HCT116 (cell line): ENCODE measurements at regions not wholly inside any gene's neighbourhood (a gene's known extent, or its start where the extent isn't known, plus 50 kb on each side); places are given as distances from the start of the nearest gene placed in this dataset.

Source experiments
- ATAC-seq: fragments of 200-7000 bp; cut with Tn5 transposase; 2 replicates; pipeline ENCODE4 v1.9.1; 2020; ENCODE audit warnings: mild to moderate bottlenecking, moderate library complexity
- BruUV-seq: library from RNA; stranded (reverse); fragments of 400-500 nt; replicated peaks from 2 replicates; lab custom pipeline; 2021; lab: Mats Ljungman, UMichigan
- CTCF ChIA-PET: fragments of 300-600 bp; sonication (Branson Sonifier 250); formaldehyde crosslinking; loops from one replicate; lab custom pipeline; 2021; ENCODE audit warnings: antibody characterized with exemption; lab: Charles Lee
- POLR2A ChIA-PET: fragments of 300-600, 350-600 bp; sonication (Branson Sonifier 250); formaldehyde crosslinking; loops from one replicate; lab custom pipeline; 2021; ENCODE audit warnings: antibody characterized with exemption; lab: Charles Lee
- RAD21 ChIA-PET, 2 experiments: fragments of 300-600 bp; sonication (Branson Sonifier 250); formaldehyde crosslinking; loops; one replicate each; lab custom pipeline; 2023; ENCODE audit warnings: low total read pairs in 2 of 2; ENCODE audit not compliant: uncharacterized antibody in 2 of 2, unreplicated experiment in 2 of 2, low non-redundant PET in 1 of 2; lab: Charles Lee
- DNase-seq: peaks from one replicate; pipeline ENCODE4 v3.0.0-alpha.2; 2010; ENCODE audit warnings: low read depth, low spot score
- H2AFZ ChIP-seq: fragments of 200-600 bp; shearing (Covaris generic), sonication (generic); 2 replicates; pipeline ENCODE4 v1.6.1; 2017; ENCODE audit warnings: low read depth, mixed run types, mixed read lengths, antibody characterized with exemption, low read length; ENCODE audit not compliant: poor library complexity, severe bottlenecking
- H3K27ac ChIP-seq: 2 replicates; pipeline ENCODE4 v1.5.1; 2012; ENCODE audit warnings: low read depth, low read length
- H3K27me3 ChIP-seq: fragments of 200-600 bp; sonication (generic); 2 replicates; pipeline ENCODE4 v1.6.1; 2016; ENCODE audit warnings: mixed run types, low read length, mixed read lengths; ENCODE audit not compliant: insufficient read depth
- H3K36me3 ChIP-seq, 2 experiments: fragments of 200-500 bp in 1 of 2; fragments of 200-600 bp in 1 of 2; sonication (Bioruptor generic) in 1 of 2; sonication (generic) in 1 of 2; 2 replicates each; pipeline versions ENCODE4 v1.5.1 to v1.6.1; 2014 to 2016; ENCODE audit warnings: low read length in 2 of 2, inconsistent platforms in 1 of 2, mixed read lengths in 1 of 2, mixed run types in 1 of 2; ENCODE audit not compliant: insufficient read depth in 2 of 2, control insufficient read depth in 1 of 2
- H3K4me1 ChIP-seq, 2 experiments: fragments of 200-600 bp in 1 of 2; sonication (generic) in 1 of 2; 2 replicates each; pipeline versions ENCODE4 v1.5.1 to v1.6.1; 2012 to 2017; ENCODE audit warnings: low read length in 2 of 2, inconsistent platforms in 1 of 2, mild to moderate bottlenecking in 1 of 2, mixed read lengths in 1 of 2, mixed run types in 1 of 2, moderate library complexity in 1 of 2; ENCODE audit not compliant: insufficient read depth in 2 of 2, control insufficient read depth in 1 of 2
- H3K4me2 ChIP-seq: fragments of 200-600 bp; sonication (generic); 2 replicates; pipeline ENCODE4 v1.6.1; 2017; ENCODE audit warnings: mixed run types, low read length, mixed read lengths
- H3K4me3 ChIP-seq, 2 experiments: fragments of 200-600 bp in 1 of 2; sonication (generic) in 1 of 2; replicated peaks in 1 of 2; 2 replicates each; pipeline ENCODE4 v1.5.1; 2011 to 2016; ENCODE audit warnings: low read length in 2 of 2, control low read depth in 1 of 2, low read depth in 1 of 2, mild to moderate bottlenecking in 1 of 2, mixed read lengths in 1 of 2, mixed run types in 1 of 2
- H3K79me2 ChIP-seq: fragments of 200-600 bp; sonication (generic); 2 replicates; pipeline ENCODE4 v1.6.1; 2017; ENCODE audit warnings: mild to moderate bottlenecking, mixed run types, low read length, moderate library complexity, mixed read lengths; ENCODE audit not compliant: insufficient read depth
- H3K9ac ChIP-seq: fragments of 200-600 bp; sonication (generic); 2 replicates; pipeline ENCODE4 v1.6.1; 2016; ENCODE audit warnings: low read length, mixed read lengths
- H3K9me2 ChIP-seq: fragments of 200-600 bp; sonication (generic), shearing (Covaris generic); 2 replicates; pipeline ENCODE4 v1.6.1; 2017; ENCODE audit warnings: mixed run types, mild to moderate bottlenecking, moderate library complexity; ENCODE audit not compliant: insufficient read depth
- H3K9me3 ChIP-seq, 2 experiments: fragments of 200-500 bp in 1 of 2; fragments of 200-600 bp in 1 of 2; sonication (Bioruptor generic) in 1 of 2; sonication (generic) in 1 of 2; 2 replicates each; pipeline ENCODE4 v1.6.1; 2014 to 2017; ENCODE audit warnings: low read length in 2 of 2, mixed read lengths in 2 of 2, inconsistent platforms in 1 of 2, low read depth in 1 of 2, mild to moderate bottlenecking in 1 of 2, mixed run types in 1 of 2, moderate library complexity in 1 of 2; ENCODE audit not compliant: control insufficient read depth in 1 of 2, insufficient read depth in 1 of 2
- H4K20me1 ChIP-seq: fragments of 200-600 bp; sonication (generic), shearing (Covaris generic); 2 replicates; pipeline ENCODE4 v1.6.1; 2017; ENCODE audit warnings: mixed run types, mild to moderate bottlenecking, moderate library complexity; ENCODE audit not compliant: insufficient read depth
- CBX3 ChIP-seq: IDR thresholded peaks from 2 replicates; pipeline ENCODE4 v1.6.1; 2012; ENCODE audit warnings: low read depth
- CEBPB ChIP-seq: IDR thresholded peaks from 2 replicates; pipeline ENCODE4 v1.6.1; 2012; ENCODE audit warnings: low read depth
- ELF1 ChIP-seq: IDR thresholded peaks from 2 replicates; pipeline ENCODE4 v1.6.1; 2012; ENCODE audit warnings: low read depth, borderline replicate concordance
- EZH2 ChIP-seq: fragments of 200-600 bp; sonication (generic); IDR thresholded peaks from 2 replicates; pipeline ENCODE4 v1.6.1; 2017; ENCODE audit warnings: antibody characterized with exemption, mixed run types
- FOSL1 ChIP-seq: IDR thresholded peaks from 2 replicates; pipeline ENCODE4 v1.6.1; 2012; ENCODE audit warnings: low read depth
- JUND ChIP-seq: IDR thresholded peaks from 2 replicates; pipeline ENCODE4 v1.6.1; 2012
- POLR2A ChIP-seq: IDR thresholded peaks from 2 replicates; pipeline ENCODE4 v1.7.0; 2011; ENCODE audit warnings: borderline replicate concordance; ENCODE audit not compliant: insufficient read depth, insufficient read length; ENCODE audit errors: extremely low read depth
- RAD21 ChIP-seq: IDR thresholded peaks from 2 replicates; pipeline ENCODE4 v1.6.1; 2012; ENCODE audit warnings: low read depth, mild to moderate bottlenecking
- SIN3A ChIP-seq: IDR thresholded peaks from 2 replicates; pipeline ENCODE4 v1.6.1; 2012; ENCODE audit warnings: low read depth
- SRF ChIP-seq: IDR thresholded peaks from 2 replicates; pipeline ENCODE4 v1.6.1; 2012; ENCODE audit warnings: low read depth
- TCF7L2 ChIP-seq: IDR thresholded peaks from 2 replicates; pipeline ENCODE4 v1.7.0; 2011; ENCODE audit warnings: borderline replicate concordance, inconsistent platforms; ENCODE audit not compliant: insufficient read depth, insufficient read length; ENCODE audit errors: extremely low read depth
- YY1 ChIP-seq: IDR thresholded peaks from 2 replicates; pipeline ENCODE4 v1.6.1; 2011; ENCODE audit warnings: low read length, low read depth, moderate library complexity, mild to moderate bottlenecking; ENCODE audit not compliant: insufficient replicate concordance; ENCODE audit errors: extremely low read depth
- ZFX ChIP-seq: fragments of 450-650 bp; IDR thresholded peaks from 2 replicates; pipeline ENCODE4 v1.6.1; 2017
- ZNF274 ChIP-seq: fragments of 200-500 bp; sonication (Bioruptor generic); IDR thresholded peaks from 2 replicates; pipeline ENCODE4 v1.6.1; 2014; ENCODE audit warnings: mild to moderate bottlenecking, low read depth, low read length, inconsistent platforms
- intact Hi-C: fragments of 100-400 bp; cut with micrococcal nuclease; formaldehyde crosslinking; loops from 2 replicates; pipeline ENCODE4 v1.10.0; 2022
- TF ChIP-seq, protein P1 (sequence below): IDR thresholded peaks from 2 replicates; pipeline ENCODE4 v1.6.1; 2012
- TF ChIP-seq, protein P2 (sequence below): IDR thresholded peaks from 2 replicates; pipeline ENCODE4 v1.6.1; 2011; ENCODE audit warnings: mild to moderate bottlenecking, low read length, moderate library complexity; ENCODE audit not compliant: insufficient replicate concordance; ENCODE audit errors: extremely low read depth
- TF ChIP-seq, protein P3 (sequence below): IDR thresholded peaks from 2 replicates; pipeline ENCODE4 v1.6.1; 2012

GRCh38 chrX:10054396-10054795, 87.2 kb downstream of the CLDN34 start:
- no peaks in the 10 kb centered on the region for H3K27me3 ChIP-seq
- no peak overlapping the region for H3K4me3 ChIP-seq
- CTCF ChIA-PET, result no interaction called here
- DNase-seq (no peak), ATAC-seq (no peak)
- intact Hi-C loops, result no loop called here
- no peak overlapping the region for H3K4me2 ChIP-seq
- no peak overlapping the region for H2AFZ ChIP-seq
- no peaks in the 10 kb centered on the region for H3K4me1 ChIP-seq
- H4K20me1 ChIP-seq, result no peaks in the 10 kb centered on the region
- RAD21 ChIA-PET, result no interaction called here
- H3K9ac ChIP-seq, result no peak overlapping the region
- no peak for TF ChIP-seq SIN3A
- TF ChIP-seq JUND, result no peak
- no peak for TF ChIP-seq EZH2
- TF ChIP-seq ZFX, result no peak
- no peak for TF ChIP-seq ZNF274
- no peak for TF ChIP-seq RAD21
- no peak for TF ChIP-seq POLR2A
- TF ChIP-seq ELF1, result no peak
- TF ChIP-seq CBX3, result no peak
- TF ChIP-seq FOSL1, result no peak
- no peaks in the 10 kb centered on the region for H3K36me3 ChIP-seq
- no peaks in the 10 kb centered on the region for H3K9me3 ChIP-seq
- H3K9me2 ChIP-seq, result no peaks in the 10 kb centered on the region
- POLR2A ChIA-PET, result no interaction called here
- BruUV-seq, result no TSS peak
- no peaks in the 10 kb centered on the region for H3K79me2 ChIP-seq
- H3K27ac ChIP-seq, result no peak overlapping the region

DNA sequence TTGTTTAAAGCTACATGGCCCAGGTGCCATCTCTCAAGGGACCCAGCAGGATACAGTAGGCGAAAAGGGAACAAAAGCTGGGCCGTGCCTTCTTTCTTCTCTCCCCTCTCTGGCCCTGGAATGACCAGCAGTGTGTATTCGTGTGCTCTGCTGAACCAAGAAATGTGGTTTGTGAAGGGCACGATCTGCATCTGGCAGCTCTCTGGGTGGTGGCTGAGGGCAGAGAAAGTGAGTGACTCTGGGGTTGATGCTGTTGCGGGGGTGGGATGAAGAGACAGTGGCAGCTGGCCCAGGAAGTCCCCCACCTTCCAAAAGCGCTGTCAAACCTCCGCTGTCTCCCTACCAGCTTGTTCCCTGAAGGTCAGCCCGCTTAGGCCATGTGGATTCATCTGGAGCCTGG, 88.3 kb downstream of the CLDN34 start:
- Histone ChIP-seq H3K79me2 (no peaks in the 10 kb centered on the region), H3K4me1 (no peaks in the 10 kb centered on the region), H3K36me3 (no peaks in the 10 kb centered on the region), H3K27me3 (no peaks in the 10 kb centered on the region), H3K4me3 (no peak overlapping the region), H3K9me3 (no peaks in the 10 kb centered on the region), H3K9ac (no peak overlapping the region), H3K4me2 (no peak overlapping the region), H3K27ac (no peak overlapping the region), H2AFZ (no peak overlapping the region), H3K9me2 (no peaks in the 10 kb centered on the region)
- ChIA-PET CTCF (no interaction called here), RAD21 (no interaction called here), POLR2A (no interaction called here)
- DNase-seq, result no peak
- intact Hi-C loops, result no loop called here
- BruUV-seq, result no TSS peak
- TF ChIP-seq, protein P1, sequence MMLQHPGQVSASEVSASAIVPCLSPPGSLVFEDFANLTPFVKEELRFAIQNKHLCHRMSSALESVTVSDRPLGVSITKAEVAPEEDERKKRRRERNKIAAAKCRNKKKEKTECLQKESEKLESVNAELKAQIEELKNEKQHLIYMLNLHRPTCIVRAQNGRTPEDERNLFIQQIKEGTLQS, result no peak
- TF ChIP-seq JUND, result no peak
- TF ChIP-seq ZFX, result no peak
- TF ChIP-seq ZNF274, result no peak
- no peak for TF ChIP-seq YY1
- no peak for TF ChIP-seq SRF
- TF ChIP-seq CEBPB, result no peak
- TF ChIP-seq SIN3A, result no peak
- TF ChIP-seq ELF1, result no peak
- no peak for TF ChIP-seq RAD21
- TF ChIP-seq TCF7L2, result no peak
- TF ChIP-seq, protein P2, sequence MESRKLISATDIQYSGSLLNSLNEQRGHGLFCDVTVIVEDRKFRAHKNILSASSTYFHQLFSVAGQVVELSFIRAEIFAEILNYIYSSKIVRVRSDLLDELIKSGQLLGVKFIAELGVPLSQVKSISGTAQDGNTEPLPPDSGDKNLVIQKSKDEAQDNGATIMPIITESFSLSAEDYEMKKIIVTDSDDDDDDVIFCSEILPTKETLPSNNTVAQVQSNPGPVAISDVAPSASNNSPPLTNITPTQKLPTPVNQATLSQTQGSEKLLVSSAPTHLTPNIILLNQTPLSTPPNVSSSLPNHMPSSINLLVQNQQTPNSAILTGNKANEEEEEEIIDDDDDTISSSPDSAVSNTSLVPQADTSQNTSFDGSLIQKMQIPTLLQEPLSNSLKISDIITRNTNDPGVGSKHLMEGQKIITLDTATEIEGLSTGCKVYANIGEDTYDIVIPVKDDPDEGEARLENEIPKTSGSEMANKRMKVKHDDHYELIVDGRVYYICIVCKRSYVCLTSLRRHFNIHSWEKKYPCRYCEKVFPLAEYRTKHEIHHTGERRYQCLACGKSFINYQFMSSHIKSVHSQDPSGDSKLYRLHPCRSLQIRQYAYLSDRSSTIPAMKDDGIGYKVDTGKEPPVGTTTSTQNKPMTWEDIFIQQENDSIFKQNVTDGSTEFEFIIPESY, result no peak
- TF ChIP-seq, protein P3, sequence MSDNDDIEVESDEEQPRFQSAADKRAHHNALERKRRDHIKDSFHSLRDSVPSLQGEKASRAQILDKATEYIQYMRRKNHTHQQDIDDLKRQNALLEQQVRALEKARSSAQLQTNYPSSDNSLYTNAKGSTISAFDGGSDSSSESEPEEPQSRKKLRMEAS, result no peak
- TF ChIP-seq, all 23 proteins: peak for 0
- H4K20me1 ChIP-seq, result no peaks in the 10 kb centered on the region
- ATAC-seq, result no peak
